Inferior parietal cortex (tissue), 1 donor: ENCODE measurements at regions not wholly inside any gene's neighbourhood (a gene's known extent, or its start where the extent isn't known, plus 50 kb on each side); places are given as distances from the start of the nearest gene placed in this dataset.

Source experiments
- DNase-seq: peaks from one replicate; pipeline ENCODE4 v3.0.0-alpha.2; 2016; ENCODE audit errors: extremely low spot score

- no peak for DNase-seq
Observed at GRCh38 chr10:4532011-4532410, 294.0 kb upstream of the AKR1E2 start.

- no peak for DNase-seq
Observed at GRCh38 chr10:4529266-4529665, 296.7 kb upstream of the AKR1E2 start.

GRCh38 chr10:4527281-4527970 is 298.6 kb upstream of the AKR1E2 start:
- no peak for DNase-seq

- peak; percentile 40 for DNase-seq
Observed at GRCh38 chr10:4526311-4526731, 299.7 kb upstream of the AKR1E2 start.

- DNase-seq, result no peak
Observed at GRCh38 chr10:4525103-4525502, 300.9 kb upstream of the AKR1E2 start.

- no peak for DNase-seq
Observed at GRCh38 chr10:4522296-4523000, 303.6 kb upstream of the AKR1E2 start.

- DNase-seq, result no peak
Observed at GRCh38 chr10:4519658-4520402, 306.2 kb upstream of the AKR1E2 start.

- DNase-seq, result no peak
Observed at GRCh38 chr10:4517746-4518145, 308.3 kb upstream of the AKR1E2 start.

GRCh38 chr10:4515721-4516120 is 310.3 kb upstream of the AKR1E2 start:
- no peak for DNase-seq

- DNase-seq, result no peak
Observed at GRCh38 chr10:4514445-4515108, 311.4 kb upstream of the AKR1E2 start.

GRCh38 chr10:4512671-4513240 is 313.3 kb upstream of the AKR1E2 start:
- no peak for DNase-seq

GRCh38 chr10:4512196-4512595 is 313.8 kb upstream of the AKR1E2 start:
- DNase-seq, result no peak

- no peak for DNase-seq
Observed at GRCh38 chr10:4511509-4511908, 314.5 kb upstream of the AKR1E2 start.

GRCh38 chr10:4509405-4509804 is 316.6 kb upstream of the AKR1E2 start:
- no peak for DNase-seq

- DNase-seq, result no peak
Observed at GRCh38 chr10:4506095-4506494, 319.9 kb upstream of the AKR1E2 start.

GRCh38 chr10:4504550-4504949 is 321.5 kb upstream of the AKR1E2 start:
- DNase-seq, result no peak

- no peak for DNase-seq
Observed at GRCh38 chr10:4503076-4503475, 322.9 kb upstream of the AKR1E2 start.

- no peak for DNase-seq
Observed at GRCh38 chr10:4501306-4501705, 324.7 kb upstream of the AKR1E2 start.

- DNase-seq, result peak; percentile 43
Observed at GRCh38 chr10:4498711-4499251, 327.2 kb upstream of the AKR1E2 start.

- DNase-seq, result no peak
Observed at GRCh38 chr10:4494551-4494950, 331.5 kb upstream of the AKR1E2 start.

GRCh38 chr10:4492202-4492601 is 333.8 kb upstream of the AKR1E2 start:
- DNase-seq, result no peak

- DNase-seq, result no peak
Observed at GRCh38 chr10:4488904-4489303, 337.1 kb upstream of the AKR1E2 start.
